H1 (cell line): ENCODE measurements at regions not wholly inside any gene's neighbourhood (a gene's known extent, or its start where the extent isn't known, plus 50 kb on each side); places are given as distances from the start of the nearest gene placed in this dataset.

Source experiments
- CTCF ChIA-PET: fragments of 300-600 bp; sonication (Branson Sonifier 250); formaldehyde crosslinking; loops from one replicate; lab custom pipeline; 2021; ENCODE audit not compliant: partially characterized antibody; lab: Charles Lee
- POLR2A ChIA-PET: fragments of 300-600 bp; sonication (Branson Sonifier 250); formaldehyde crosslinking; loops from one replicate; lab custom pipeline; 2021; ENCODE audit warnings: inconsistent platforms; ENCODE audit not compliant: partially characterized antibody; lab: Charles Lee
- DNase-seq, 2 experiments: peaks; one replicate each; pipeline versions ENCODE4 v3.0.0 to v3.0.0-alpha.2; 2010 to 2022; ENCODE audit warnings: low spot score in 2 of 2, low read depth in 1 of 2, mixed read lengths in 1 of 2
- FAIRE-seq: peaks from 2 replicates; lab custom pipeline; 2011; peaks lifted over from hg19 to GRCh38; lab: Jason Lieb, UNC
- H2AFZ ChIP-seq: 2 replicates; pipeline ENCODE4 v1.8.1; 2012; ENCODE audit warnings: low read length, inconsistent platforms
- H2AK5ac ChIP-seq: 2 replicates; pipeline ENCODE4 v1.6.1; 2013; ENCODE audit warnings: low read depth, low read length
- H2BK120ac ChIP-seq: replicated peaks from 2 replicates; pipeline ENCODE3; 2013; ENCODE audit warnings: low read depth, low read length, inconsistent platforms
- H2BK12ac ChIP-seq: 2 replicates; pipeline ENCODE4 v1.6.1; 2013; ENCODE audit warnings: low read depth, low read length
- H2BK15ac ChIP-seq: 2 replicates; pipeline ENCODE4 v1.6.1; 2013; ENCODE audit warnings: low read length
- H2BK20ac ChIP-seq: 2 replicates; pipeline ENCODE4 v1.6.1; 2013; ENCODE audit warnings: low read length
- H2BK5ac ChIP-seq: 2 replicates; pipeline ENCODE4 v1.6.1; 2013; ENCODE audit warnings: low read depth, low read length
- H3K14ac ChIP-seq: 2 replicates; pipeline ENCODE4 v1.6.1; 2013; ENCODE audit warnings: inconsistent platforms; ENCODE audit not compliant: insufficient read length
- H3K18ac ChIP-seq: 2 replicates; pipeline ENCODE4 v1.6.1; 2013; ENCODE audit warnings: low read length; ENCODE audit errors: extremely low read depth
- H3K23ac ChIP-seq: 2 replicates; pipeline ENCODE4 v1.6.1; 2013; ENCODE audit warnings: inconsistent platforms; ENCODE audit not compliant: insufficient read length
- H3K23me2 ChIP-seq: 2 replicates; pipeline ENCODE4 v1.6.1; 2013; ENCODE audit warnings: low read depth, low read length
- H3K27ac ChIP-seq: 2 replicates; pipeline ENCODE4 v1.6.1; 2011; ENCODE audit warnings: low read depth, low read length, inconsistent platforms
- H3K27me3 ChIP-seq, 4 experiments: replicated peaks in 1 of 4; 1 replicate in 1 of 4; 2 replicates in 3 of 4; pipeline versions ENCODE4 v1.6.1 to v1.8.1; 2011 to 2013; ENCODE audit warnings: low read length in 3 of 4, mild to moderate bottlenecking in 3 of 4, inconsistent platforms in 2 of 4, mixed read lengths in 2 of 4, moderate library complexity in 1 of 4; ENCODE audit not compliant: control insufficient read depth in 3 of 4, insufficient read depth in 3 of 4; ENCODE audit errors: extremely low read depth in 1 of 4
- H3K36me3 ChIP-seq, 4 experiments: 2 replicates each; pipeline versions ENCODE4 v1.6.1 to v1.8.1; 2011 to 2013; ENCODE audit warnings: mild to moderate bottlenecking in 4 of 4, low read length in 3 of 4, moderate library complexity in 2 of 4, control low read depth in 1 of 4, inconsistent platforms in 1 of 4; ENCODE audit not compliant: insufficient read depth in 4 of 4, control insufficient read depth in 2 of 4
- H3K4ac ChIP-seq: replicated peaks from 2 replicates; pipeline ENCODE3; 2013; ENCODE audit warnings: low read length, low read depth, mixed read lengths, inconsistent platforms; ENCODE audit not compliant: insufficient read length
- H3K4me1 ChIP-seq, 4 experiments: replicated peaks in 1 of 4; 1 replicate in 1 of 4; 2 replicates in 3 of 4; pipeline versions ENCODE4 v1.6.1 to v1.8.1; 2011 to 2013; ENCODE audit warnings: low read length in 3 of 4, inconsistent platforms in 2 of 4, mixed read lengths in 1 of 4; ENCODE audit not compliant: insufficient read depth in 4 of 4, control insufficient read depth in 3 of 4
- H3K4me2 ChIP-seq, 2 experiments: 2 replicates each; pipeline versions ENCODE4 v1.6.1 to v1.8.1; 2011 to 2013; ENCODE audit warnings: low read depth in 2 of 2, low read length in 2 of 2, control low read depth in 1 of 2, inconsistent platforms in 1 of 2, mild to moderate bottlenecking in 1 of 2; ENCODE audit not compliant: insufficient read depth in 1 of 2
- H3K4me3 ChIP-seq, 4 experiments: fragments of 200-600, 300-600 bp in 1 of 4; sonication (generic), shearing (Covaris generic), sonication (Bioruptor Twin) in 1 of 4; 2 replicates each; pipeline versions ENCODE4 v1.5.1 to v1.8.1; 2011 to 2016; ENCODE audit warnings: low read length in 4 of 4, low read depth in 3 of 4, control low read depth in 2 of 4, inconsistent platforms in 2 of 4, mild to moderate bottlenecking in 2 of 4, mixed read lengths in 1 of 4, moderate library complexity in 1 of 4; ENCODE audit not compliant: insufficient read depth in 2 of 4; ENCODE audit errors: extremely low read depth in 1 of 4
- H3K56ac ChIP-seq: replicated peaks from 2 replicates; pipeline ENCODE3; 2013; ENCODE audit warnings: low read depth, mild to moderate bottlenecking, mixed read lengths, low read length, inconsistent platforms; ENCODE audit not compliant: insufficient read length
- H3K79me1 ChIP-seq: 2 replicates; pipeline ENCODE4 v1.6.1; 2013; ENCODE audit warnings: low read depth, low read length, control low read depth
- H3K79me2 ChIP-seq, 2 experiments: 2 replicates each; pipeline versions ENCODE4 v1.6.1 to v1.8.1; 2012 to 2013; ENCODE audit warnings: low read length in 2 of 2, mild to moderate bottlenecking in 2 of 2, inconsistent platforms in 1 of 2; ENCODE audit not compliant: insufficient read depth in 2 of 2, control insufficient read depth in 1 of 2
- H3K9ac ChIP-seq, 4 experiments: replicated peaks in 1 of 4; 1 replicate in 1 of 4; 2 replicates in 3 of 4; pipeline versions ENCODE4 v1.6.1 to v1.8.1; 2011 to 2013; ENCODE audit warnings: low read depth in 3 of 4, low read length in 3 of 4, control low read depth in 2 of 4, mild to moderate bottlenecking in 2 of 4, moderate library complexity in 2 of 4, inconsistent platforms in 1 of 4; ENCODE audit errors: extremely low read depth in 1 of 4
- H3K9me3 ChIP-seq, 2 experiments: 2 replicates each; pipeline versions ENCODE4 v1.6.1 to v1.8.1; 2012 to 2013; ENCODE audit warnings: mild to moderate bottlenecking in 2 of 2, moderate library complexity in 2 of 2, control low read depth in 1 of 2, inconsistent platforms in 1 of 2, low read depth in 1 of 2, low read length in 1 of 2, mixed read lengths in 1 of 2; ENCODE audit not compliant: insufficient read depth in 2 of 2
- H4K20me1 ChIP-seq, 2 experiments: replicated peaks in 1 of 2; 2 replicates each; pipeline versions ENCODE3 to v1.8.1; 2011 to 2013; ENCODE audit warnings: inconsistent platforms in 2 of 2, low read length in 2 of 2, mild to moderate bottlenecking in 1 of 2; ENCODE audit not compliant: insufficient read depth in 2 of 2, control insufficient read depth in 1 of 2
- H4K5ac ChIP-seq: 2 replicates; pipeline ENCODE4 v1.6.1; 2013; ENCODE audit warnings: low read length, low read depth, mixed read lengths, inconsistent platforms; ENCODE audit not compliant: insufficient read length
- H4K8ac ChIP-seq: 2 replicates; pipeline ENCODE4 v1.8.0; 2013; ENCODE audit warnings: mild to moderate bottlenecking, moderate library complexity, low read length, inconsistent platforms; ENCODE audit not compliant: insufficient read depth; ENCODE audit errors: extremely low read depth
- H4K91ac ChIP-seq: replicated peaks from 2 replicates; pipeline ENCODE3; 2013; ENCODE audit warnings: low read length, mixed read lengths, inconsistent platforms; ENCODE audit not compliant: insufficient read length
- CTBP2 ChIP-seq: IDR thresholded peaks from 2 replicates; pipeline ENCODE4 v1.7.0; 2011; ENCODE audit warnings: borderline replicate concordance, mild to moderate bottlenecking, moderate library complexity, mixed read lengths, low read length; ENCODE audit not compliant: insufficient read depth, insufficient read length
- CTCF ChIP-seq, 3 experiments: IDR thresholded peaks; 1 replicate in 2 of 3; 2 replicates in 1 of 3; pipeline versions ENCODE4 v1.5.1 to v1.6.1; 2011; ENCODE audit warnings: low read length in 3 of 3, mild to moderate bottlenecking in 3 of 3, inconsistent platforms in 2 of 3, low read depth in 1 of 3, moderate library complexity in 1 of 3; ENCODE audit not compliant: insufficient read depth in 1 of 3; ENCODE audit errors: control extremely low read depth in 1 of 3
- E2F6 ChIP-seq: IDR thresholded peaks from 2 replicates; pipeline ENCODE4 v1.6.1; 2012; ENCODE audit warnings: inconsistent platforms
- HDAC6 ChIP-seq: IDR thresholded peaks from one replicate; pipeline ENCODE4 v1.7.1; 2012; ENCODE audit warnings: low read depth, mild to moderate bottlenecking, inconsistent platforms, low read length, moderate library complexity
- JUN ChIP-seq: IDR thresholded peaks from 2 replicates; pipeline ENCODE4 v1.6.1; 2011; ENCODE audit warnings: low read depth, mild to moderate bottlenecking, improper control_type of control experiment, low read length
- POLR2AphosphoS5 ChIP-seq: IDR thresholded peaks from 2 replicates; pipeline ENCODE4 v1.6.1; 2011; ENCODE audit warnings: low read depth, low read length
- POU5F1 ChIP-seq: IDR thresholded peaks from 2 replicates; pipeline ENCODE4 v1.6.1; 2011; ENCODE audit warnings: low read depth, mild to moderate bottlenecking, low read length, moderate library complexity
- RAD21 ChIP-seq, 2 experiments: IDR thresholded peaks in 1 of 2; conservative IDR thresholded peaks in 1 of 2; 2 replicates each; pipeline ENCODE4 v1.6.1; 2011; ENCODE audit warnings: low read depth in 2 of 2, low read length in 2 of 2, improper control_type of control experiment in 1 of 2, inconsistent platforms in 1 of 2, mild to moderate bottlenecking in 1 of 2, moderate library complexity in 1 of 2
- SIRT6 ChIP-seq: IDR thresholded peaks from one replicate; pipeline ENCODE4 v1.7.1; 2012; ENCODE audit warnings: low read length, inconsistent platforms
- SP1 ChIP-seq: IDR thresholded peaks from 2 replicates; pipeline ENCODE4 v1.6.1; 2011; ENCODE audit warnings: low read depth, low read length
- SP4 ChIP-seq: IDR thresholded peaks from 2 replicates; pipeline ENCODE4 v1.6.1; 2012; ENCODE audit warnings: low read length, inconsistent platforms
- TCF12 ChIP-seq: IDR thresholded peaks from 2 replicates; pipeline ENCODE4 v1.6.1; 2011; ENCODE audit warnings: low read depth, mild to moderate bottlenecking, low read length
- TEAD4 ChIP-seq: IDR thresholded peaks from 2 replicates; pipeline ENCODE4 v1.6.1; 2012; ENCODE audit warnings: low read depth, low read length, inconsistent platforms, mixed read lengths
- YY1 ChIP-seq: IDR thresholded peaks from 2 replicates; pipeline ENCODE4 v1.6.1; 2011; ENCODE audit warnings: low read depth, mild to moderate bottlenecking, low read length

- Histone ChIP-seq H2BK5ac (no peak overlapping the region), H3K79me2 (no peaks in the 10 kb centered on the region), H2BK20ac (no peak overlapping the region), H4K20me1 (no peaks in the 10 kb centered on the region), H3K23me2 (no peaks in the 10 kb centered on the region), H3K23ac (no peak overlapping the region), H3K14ac (no peak overlapping the region), H3K4me1 (no peaks in the 10 kb centered on the region; a peak in 1 of 7 replicates), H2AFZ (no peak overlapping the region), H2BK12ac (no peak overlapping the region), H3K79me1 (no peaks in the 10 kb centered on the region), H4K5ac (no peak overlapping the region), H3K18ac (no peak overlapping the region), H3K9me3 (no peaks in the 10 kb centered on the region), H3K4me2 (no peak overlapping the region), H2AK5ac (no peak overlapping the region), H3K56ac (no peak overlapping the region), H3K4ac (no peak overlapping the region), H3K27ac (no peak overlapping the region), H2BK120ac (no peak overlapping the region), H2BK15ac (no peak overlapping the region), H3K9ac (no peak overlapping the region), H4K8ac (no peak overlapping the region), H4K91ac (no peak overlapping the region), H3K27me3 (no peaks in the 10 kb centered on the region), H3K4me3 (no peak overlapping the region), H3K36me3 (no peaks in the 10 kb centered on the region)
- TF ChIP-seq POLR2AphosphoS5: no peak
- TF ChIP-seq YY1: no peak
- TF ChIP-seq HDAC6: no peak
- TF ChIP-seq CTBP2: no peak
- no peak for TF ChIP-seq SP1
- no peak for TF ChIP-seq CTCF (IDR thresholded peaks at IDR 0.05; ENCODE audit: control extremely low read depth in 1 of 3, insufficient read depth in 1 of 3, low read depth in 1 of 3, low read length in 3 of 3)
- TF ChIP-seq TCF12: no peak
- no peak for TF ChIP-seq JUN
- TF ChIP-seq SIRT6: no peak
- TF ChIP-seq TEAD4: no peak
- no peak for TF ChIP-seq E2F6
- TF ChIP-seq POU5F1: no peak
- no peak for TF ChIP-seq SP4
- TF ChIP-seq RAD21 (IDR thresholded peaks at IDR 0.05 in 1 of 2, conservative IDR thresholded peaks at IDR 0.05 in 1 of 2; ENCODE audit: low read depth in 2 of 2, low read length in 2 of 2): no peak
- POLR2A ChIA-PET: no interaction called here
- no peak for DNase-seq
- no peak for FAIRE-seq
- CTCF ChIA-PET: interaction anchor here (1.0 to 1.9 kb wide), 3 partner anchors 14 to 23 kb away, joined by 3 to 5 read pairs (median 3); no protein-coding TSS in a partner anchor
Observed at GRCh38 chr13:59000770-59001169, 1163.0 kb downstream of the DIAPH3 start.
